Skeletal muscle cell (primary cell): ENCODE measurements at regions not wholly inside any gene's neighbourhood (a gene's known extent, or its start where the extent isn't known, plus 50 kb on each side); places are given as distances from the start of the nearest gene placed in this dataset.

Source experiments
- DNase-seq: peaks from one replicate; pipeline ENCODE4 v3.0.0-alpha.2; 2010; ENCODE audit warnings: low read depth
- H3K4me3 ChIP-seq: 2 replicates; pipeline ENCODE4 v1.5.1; 2011; ENCODE audit warnings: low read depth, mild to moderate bottlenecking, control low read depth, low read length, moderate library complexity

DNA sequence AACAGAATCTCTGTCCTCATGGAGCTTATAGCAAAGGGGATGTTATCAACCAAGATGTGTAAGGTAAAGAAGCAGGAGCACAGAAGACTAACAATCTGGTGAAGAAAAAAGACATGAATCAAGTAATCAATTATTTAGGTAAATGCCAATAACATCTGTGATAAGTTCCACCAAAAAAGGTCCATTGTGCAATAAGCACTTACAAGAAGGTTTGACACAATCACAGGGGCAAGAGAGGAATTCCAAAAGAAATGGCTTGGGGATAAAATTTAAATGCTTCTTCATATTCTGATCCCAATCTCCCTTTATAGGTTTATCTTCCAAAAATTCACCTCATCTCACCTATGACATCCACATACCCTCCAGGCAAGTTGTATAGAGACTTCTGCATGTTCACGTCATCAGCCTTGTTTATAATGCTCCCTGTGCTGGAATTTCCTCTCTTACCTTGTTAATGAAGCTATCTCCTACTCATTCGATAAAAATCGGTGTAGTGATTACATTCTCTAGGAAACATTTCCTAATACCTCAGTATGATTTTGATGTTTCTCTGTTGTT is 53.6 kb upstream of the DPT start:
- H3K4me3 ChIP-seq, result no peak overlapping the region

DNA sequence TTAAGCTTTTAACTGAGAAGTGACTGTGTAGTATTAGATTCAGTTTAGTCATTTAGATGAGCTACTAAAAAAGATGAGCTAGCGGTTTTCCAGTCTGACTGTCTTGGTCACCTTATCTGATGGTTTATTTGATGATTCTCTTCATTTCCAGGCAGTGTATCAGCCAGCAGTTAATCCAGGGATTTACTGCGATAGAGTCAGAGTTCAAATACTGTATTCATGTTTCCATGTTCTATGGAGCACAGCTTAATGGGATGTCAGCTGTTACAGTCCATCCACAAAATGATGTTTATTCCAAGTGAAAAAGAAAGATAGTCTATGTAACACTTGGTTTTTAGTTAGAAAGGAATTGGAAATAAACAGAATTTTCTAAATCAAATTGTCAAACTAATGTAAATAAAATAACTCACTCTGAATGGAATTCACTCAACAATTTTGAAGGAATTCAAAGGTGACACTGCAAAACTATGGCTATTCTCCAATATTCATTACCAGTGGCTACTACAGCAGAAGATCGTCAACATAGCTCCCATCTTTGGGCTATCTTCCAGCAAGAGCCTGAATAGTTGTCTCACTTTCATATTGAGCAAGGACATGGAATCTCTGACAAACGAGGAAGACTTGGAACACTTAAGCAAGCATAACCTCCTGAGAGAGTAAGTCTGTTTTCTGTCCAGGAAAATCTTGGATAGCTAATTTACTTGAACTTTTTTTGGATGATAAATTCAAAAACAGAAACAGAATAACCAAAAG is 54.6 kb upstream of the DPT start:
- DNase-seq, result peak; percentile 56

More for the DNA sequence above, 53.6 kb upstream of the DPT start:
- DNase-seq, result no peak

DNA sequence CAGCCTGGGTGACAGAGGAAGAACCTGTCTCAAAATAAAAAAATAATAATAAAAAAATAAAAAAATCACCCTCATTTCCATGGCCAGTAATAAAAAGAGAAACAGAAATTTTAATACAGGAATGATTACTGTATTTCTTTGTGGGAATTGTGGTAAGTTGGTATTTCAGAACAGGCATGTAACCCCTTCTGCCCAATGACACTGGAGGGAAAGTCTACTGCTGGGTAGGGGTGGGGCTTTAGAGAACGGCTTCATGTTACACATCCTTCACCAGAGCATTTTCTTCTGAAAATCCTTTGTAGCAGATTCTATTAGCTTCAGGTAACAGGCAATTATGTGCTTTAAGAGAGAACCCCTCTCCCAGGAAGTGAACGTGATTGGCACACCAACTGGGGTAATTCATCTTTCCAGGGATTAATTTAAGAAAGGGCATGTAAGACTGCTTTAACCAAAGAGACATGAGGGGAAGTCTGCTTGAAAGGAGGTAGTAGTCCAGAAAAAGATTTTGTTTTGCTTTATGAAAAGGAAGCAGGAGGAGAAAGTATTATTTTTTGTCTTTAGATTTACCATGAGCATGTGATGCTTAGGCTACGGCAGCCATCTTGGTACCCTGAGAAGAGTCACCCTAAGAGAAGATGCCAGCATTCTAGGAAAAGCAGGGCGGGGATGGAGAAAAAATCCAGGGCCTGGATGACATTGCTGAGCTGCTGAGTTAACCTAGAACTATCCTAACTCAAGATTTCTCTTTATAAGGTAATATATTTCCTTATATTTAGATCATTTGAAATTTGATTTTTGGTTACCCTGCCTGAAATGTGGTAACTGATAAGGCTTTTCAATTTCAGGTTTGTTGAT is 57.7 kb upstream of the DPT start:
- no peak for DNase-seq
- H3K4me3 ChIP-seq, result no peak overlapping the region

More for the DNA sequence above, 54.6 kb upstream of the DPT start:
- H3K4me3 ChIP-seq, result no peak overlapping the region

DNA sequence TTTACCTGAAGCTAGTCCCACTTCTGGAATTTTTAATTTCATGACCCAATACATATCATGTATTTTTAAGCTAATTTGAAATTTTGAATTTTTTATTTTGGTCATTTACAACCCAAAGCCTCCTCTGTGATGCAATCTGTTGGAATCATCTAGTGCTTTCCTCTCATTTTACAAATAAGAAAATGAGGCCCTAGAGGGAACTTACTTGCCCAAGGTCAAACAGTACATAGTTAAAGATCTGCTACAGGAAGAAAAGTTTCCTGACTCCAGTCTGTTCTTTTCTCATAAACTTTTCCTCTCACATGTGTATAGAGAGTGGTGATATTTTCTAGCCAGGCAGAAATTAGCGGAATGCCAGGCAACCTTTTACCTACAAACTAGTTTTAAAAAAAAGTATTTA is 59.3 kb upstream of the DPT start:
- no peak for DNase-seq
- no peak overlapping the region for H3K4me3 ChIP-seq

DNA sequence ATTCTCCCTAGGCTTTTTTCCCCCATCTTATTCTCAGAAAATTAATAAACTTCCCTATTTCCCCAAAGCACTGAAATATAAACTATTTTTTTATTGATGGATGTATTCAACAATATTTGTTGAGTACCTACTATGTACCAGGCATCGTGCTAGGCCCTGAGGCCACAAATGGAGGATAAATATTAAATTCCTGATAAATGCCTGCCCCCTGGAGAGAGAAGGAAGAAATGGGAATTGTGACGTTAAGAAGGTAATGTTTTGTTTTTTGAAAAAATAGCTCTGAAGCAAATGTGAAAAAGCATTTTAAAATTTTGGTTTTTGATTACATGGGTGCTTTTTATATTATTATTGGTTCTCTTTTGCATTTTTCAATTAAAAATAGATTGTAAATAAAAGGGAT is 60.5 kb upstream of the DPT start:
- no peak overlapping the region for H3K4me3 ChIP-seq
- no peak for DNase-seq

DNA sequence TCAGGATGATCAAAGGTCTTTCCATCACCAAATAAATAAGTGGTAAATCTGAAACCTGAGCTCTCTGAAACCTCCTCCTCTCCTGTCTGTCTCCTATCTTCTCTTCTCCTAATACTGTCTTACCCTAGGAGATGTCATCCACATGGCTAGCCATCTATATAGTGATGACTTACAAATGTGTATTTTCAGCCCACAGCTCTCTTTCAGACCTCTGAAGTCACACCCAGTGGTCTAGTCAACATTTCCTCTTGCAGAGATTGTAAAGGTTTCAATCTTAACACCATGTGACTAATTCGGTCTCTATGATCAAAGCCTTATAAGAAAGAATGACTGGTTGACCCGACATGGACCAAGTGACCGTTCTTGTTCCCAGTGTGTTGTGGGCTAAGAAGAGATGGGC is 63.1 kb upstream of the DPT start:
- H3K4me3 ChIP-seq, result no peak overlapping the region
- DNase-seq, result no peak

DNA sequence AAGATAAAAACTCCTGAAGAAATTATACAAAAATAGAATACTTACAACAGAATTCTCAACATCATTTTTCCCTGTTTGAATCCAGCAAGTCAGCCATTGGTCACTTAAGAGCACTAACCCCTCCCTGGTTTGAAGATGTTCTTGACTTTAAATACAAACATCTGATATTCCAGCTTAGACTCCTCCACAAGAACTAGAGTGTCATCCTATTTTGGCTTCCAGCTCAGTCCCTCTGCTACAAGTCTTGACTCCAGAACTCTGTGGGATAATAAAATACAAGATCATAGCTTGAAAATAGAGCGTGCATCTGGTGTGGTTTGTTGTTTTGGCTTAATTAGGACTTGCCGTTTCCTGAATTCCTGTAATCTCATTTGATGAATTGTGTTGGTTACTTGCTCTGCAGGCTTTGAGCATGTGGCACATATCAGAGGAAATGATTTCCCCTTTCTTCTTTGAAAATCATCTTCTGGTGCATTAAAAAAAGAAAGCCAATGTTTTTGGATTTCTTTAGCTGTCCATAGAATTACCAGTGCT is 63.7 kb upstream of the DPT start:
- no peak overlapping the region for H3K4me3 ChIP-seq
- no peak for DNase-seq

DNA sequence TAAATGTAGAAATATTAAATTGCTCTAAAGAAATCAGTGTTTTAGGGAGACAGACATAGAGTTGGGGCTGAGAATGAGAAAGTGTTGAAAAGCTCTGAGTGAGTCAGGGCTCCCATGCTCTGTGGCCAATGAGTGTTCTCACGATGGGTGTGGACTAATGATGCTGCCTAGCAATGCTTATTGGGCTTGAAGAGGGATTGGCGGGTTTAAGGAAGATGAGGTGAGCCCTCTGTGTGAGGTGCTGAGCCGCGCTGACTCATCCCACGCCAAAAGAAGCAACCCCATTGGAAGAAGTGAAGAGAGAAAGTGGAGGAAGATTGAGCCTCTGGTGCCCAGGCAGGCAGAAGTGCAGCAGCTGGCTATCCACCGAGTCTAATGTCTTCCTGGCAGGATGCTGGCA is 65.1 kb upstream of the DPT start:
- DNase-seq, result no peak
- H3K4me3 ChIP-seq, result no peak overlapping the region

DNA sequence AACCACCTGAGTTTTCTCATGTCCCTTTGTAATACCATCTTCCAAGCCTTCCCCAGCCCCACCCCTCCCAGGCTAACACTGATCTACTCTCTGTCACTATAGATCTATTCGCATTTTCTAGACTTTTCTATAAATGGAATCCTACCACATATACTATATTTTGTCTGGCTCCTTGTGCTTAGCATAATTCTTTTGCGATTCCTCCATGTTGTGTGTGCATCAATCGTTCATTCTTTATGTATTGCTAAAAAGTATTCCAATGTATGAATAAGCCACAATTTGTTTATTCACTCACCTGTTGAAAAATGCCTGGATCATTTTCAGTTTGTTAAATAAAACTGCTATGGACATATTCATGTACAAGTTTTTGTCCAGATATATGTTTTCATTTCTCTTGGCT is 66.7 kb upstream of the DPT start:
- DNase-seq, result no peak
- no peak overlapping the region for H3K4me3 ChIP-seq

DNA sequence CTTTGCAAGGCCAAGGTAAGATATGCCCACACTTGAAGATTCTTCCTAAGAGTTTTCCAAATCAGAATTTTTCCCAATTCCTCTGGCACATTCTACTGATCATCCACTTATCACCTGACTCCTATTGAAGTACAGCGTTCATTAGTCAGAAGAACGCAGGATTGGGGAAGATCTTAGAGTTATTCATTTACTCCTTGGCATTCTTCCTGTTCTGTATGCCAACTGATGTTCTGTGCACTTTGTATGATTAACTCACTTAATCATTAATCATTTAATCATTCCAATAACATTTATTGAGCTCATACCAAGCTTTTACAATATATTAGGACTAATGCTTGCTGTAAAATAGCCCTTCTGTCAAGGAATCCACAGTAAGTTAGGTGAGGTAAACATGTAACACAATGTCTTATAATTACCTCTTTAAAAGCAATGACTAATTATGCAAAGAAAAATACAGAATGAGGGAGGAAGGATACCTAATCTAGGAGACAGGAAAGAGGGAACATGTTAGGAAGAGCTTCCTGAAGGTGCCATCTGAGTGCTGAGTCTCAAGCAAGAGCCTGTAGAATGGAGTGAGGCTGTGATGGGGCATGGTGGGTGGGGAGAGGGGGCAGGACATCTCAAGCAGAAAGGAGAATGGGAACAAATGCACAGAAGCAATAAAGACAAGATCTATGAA is 71.1 kb upstream of the DPT start:
- no peak for DNase-seq
- no peak overlapping the region for H3K4me3 ChIP-seq

DNA sequence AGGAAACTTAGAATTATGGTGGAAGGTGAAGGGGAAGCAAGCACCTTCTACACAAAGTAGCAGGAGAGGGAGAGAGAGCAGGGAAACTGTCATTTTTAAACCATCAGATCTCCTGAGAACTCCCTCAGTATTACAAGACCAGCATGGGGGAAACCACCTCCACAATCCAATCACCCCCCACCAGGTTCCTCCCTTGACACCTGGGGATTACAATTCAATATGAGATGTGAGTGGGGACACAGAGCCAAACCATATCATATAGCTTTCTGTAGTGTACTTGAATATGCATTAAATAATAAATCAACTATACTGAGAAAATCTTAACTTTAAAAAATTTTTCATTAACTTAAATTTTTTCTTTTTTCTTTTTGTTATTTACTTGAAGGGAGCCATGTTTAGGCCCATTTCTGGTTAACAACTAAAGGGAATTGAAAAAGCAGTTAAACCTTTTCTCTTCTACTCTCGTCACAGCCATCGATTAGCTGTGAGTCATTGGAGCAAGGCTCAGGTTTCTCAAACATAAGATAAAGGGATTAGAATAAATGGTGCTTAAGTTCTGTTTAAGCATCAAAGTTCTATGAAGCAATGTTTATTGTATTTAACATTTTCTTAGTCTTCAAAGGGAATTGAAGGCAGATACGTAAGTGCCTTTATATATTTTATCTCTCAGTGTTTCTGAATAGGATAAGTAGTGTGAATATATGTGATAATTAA is 72.2 kb upstream of the DPT start:
- no peak overlapping the region for H3K4me3 ChIP-seq
- no peak for DNase-seq

DNA sequence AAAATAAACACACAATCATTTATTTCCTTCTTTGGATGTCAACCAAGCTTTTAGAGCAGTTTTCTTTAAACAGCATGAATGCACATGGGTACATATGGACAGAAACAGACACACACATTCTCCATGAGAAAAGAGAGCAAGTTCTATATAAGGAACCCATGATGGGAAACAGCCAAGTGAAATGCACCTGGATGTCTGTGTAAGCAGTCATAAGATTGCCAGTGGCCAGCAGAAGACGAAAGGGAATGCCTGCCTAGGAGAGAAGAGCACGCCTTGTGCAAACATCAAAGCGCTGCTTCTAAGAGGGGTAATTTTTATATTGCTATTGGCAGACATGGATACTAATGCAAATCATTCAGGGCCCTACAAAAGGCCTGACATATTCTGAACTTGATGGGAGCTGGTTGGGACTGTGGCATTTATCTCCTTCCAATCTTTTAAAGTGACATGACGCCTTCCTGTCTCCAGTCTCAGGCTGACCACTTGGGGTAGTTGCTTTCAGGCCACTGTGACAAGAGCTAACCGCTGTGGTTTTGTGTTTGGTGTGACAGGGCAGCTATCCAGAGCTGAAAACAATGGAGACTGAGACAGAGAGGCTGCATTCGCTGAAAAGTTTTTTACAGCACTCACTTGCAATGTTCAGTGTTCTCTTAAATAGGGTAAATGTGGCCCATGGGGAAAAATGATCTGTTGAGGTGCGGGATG is 75.0 kb upstream of the DPT start:
- no peak overlapping the region for H3K4me3 ChIP-seq
- DNase-seq, result no peak

DNA sequence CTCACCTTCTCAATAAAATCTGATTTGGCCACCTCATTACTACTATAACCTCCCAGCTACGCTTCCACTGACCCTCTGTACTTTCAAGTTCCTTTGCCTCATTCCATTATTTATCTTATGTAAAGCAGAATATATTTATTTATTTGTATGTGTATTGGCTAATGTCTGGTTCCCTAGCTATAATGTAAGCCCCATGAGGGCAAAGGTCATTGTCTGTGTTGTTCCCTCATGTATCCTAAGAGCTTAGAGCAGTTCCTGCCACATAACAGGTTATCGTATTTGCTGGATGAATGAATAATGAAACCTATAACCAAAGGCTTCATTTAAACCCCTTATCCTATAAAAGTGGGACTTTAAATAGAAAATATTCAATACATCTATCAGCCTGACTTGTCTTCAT is 77.9 kb upstream of the DPT start:
- no peak overlapping the region for H3K4me3 ChIP-seq

DNA sequence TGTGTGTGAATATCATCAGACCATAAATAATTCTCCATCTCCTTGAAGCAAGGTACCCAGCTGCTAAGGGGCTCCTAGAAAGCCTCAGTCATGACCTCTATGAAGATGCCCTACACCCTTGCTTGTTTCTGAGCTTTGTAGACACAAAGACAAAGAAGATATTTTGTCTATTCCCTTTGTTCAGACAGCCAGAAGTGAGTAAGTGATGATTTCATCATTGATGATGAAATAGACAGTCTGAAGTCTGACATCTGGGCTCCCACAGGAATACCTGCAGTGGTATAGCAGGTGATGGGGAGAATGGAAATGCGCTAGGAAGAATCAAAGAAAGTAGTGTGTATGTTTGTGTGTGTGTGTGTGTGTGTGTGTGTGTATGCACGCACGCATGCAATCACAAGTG is 82.2 kb upstream of the DPT start:
- no peak overlapping the region for H3K4me3 ChIP-seq
- no peak for DNase-seq

More for the DNA sequence above, 77.9 kb upstream of the DPT start:
- no peak for DNase-seq

DNA sequence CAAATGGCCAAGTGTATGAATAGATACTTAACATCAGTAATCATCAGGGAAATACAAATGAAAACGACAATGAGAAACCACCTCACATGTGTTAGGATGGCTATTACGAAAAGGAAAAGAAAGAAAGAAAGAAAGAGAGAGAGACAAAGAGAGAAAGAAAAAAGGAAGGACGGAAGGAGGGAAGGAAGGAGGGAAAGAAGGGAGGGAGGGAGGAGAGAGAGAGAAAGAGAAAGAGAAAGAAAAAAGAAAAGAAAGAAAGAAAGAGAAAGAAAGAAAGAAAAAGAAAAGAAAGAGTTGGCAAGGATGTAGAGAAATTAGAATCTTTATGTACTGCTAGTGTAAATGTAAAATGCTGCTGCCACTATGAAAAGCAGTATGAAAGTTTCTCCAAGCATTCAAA is 90.7 kb upstream of the DPT start:
- DNase-seq, result no peak
- no peak overlapping the region for H3K4me3 ChIP-seq

DNA sequence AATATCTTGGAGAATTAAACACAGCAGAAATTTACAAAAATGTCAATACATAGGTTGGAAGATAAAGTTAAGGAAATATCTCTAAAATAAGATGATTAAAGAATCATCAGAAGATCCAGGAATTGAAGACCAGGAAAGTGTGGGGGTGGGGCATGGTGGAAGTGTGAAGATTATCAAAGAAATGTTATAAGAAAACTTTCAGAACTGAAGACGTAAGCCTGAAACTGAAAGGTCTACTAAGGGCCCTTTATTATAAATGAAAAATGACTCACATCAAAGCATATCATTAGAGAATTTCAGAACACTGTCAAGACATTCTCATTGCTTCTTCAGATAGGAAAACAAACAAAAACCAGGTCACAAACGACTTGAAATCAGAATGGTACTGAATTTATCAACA is 92.4 kb upstream of the DPT start:
- H3K4me3 ChIP-seq, result no peak overlapping the region
- DNase-seq, result no peak

DNA sequence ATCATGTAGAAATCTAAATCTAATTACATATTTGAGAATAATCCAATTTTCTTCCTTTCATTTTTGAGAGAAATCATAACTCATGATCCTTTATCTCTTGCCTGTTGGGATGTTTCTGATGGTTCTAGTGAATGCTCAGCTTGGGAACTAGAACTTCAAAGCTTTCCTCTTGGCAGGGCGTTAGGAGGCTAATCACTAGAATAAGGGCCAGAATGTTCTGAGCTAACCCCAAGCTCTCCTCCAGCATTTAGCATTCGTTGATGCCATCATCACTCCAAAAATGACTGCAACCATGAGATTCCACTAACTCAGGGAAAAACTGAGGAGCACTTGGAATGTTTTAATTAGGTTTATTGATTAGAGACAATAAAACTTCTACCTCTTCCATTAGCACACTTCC is 93.9 kb upstream of the DPT start:
- H3K4me3 ChIP-seq, result no peak overlapping the region
- no peak for DNase-seq

DNA sequence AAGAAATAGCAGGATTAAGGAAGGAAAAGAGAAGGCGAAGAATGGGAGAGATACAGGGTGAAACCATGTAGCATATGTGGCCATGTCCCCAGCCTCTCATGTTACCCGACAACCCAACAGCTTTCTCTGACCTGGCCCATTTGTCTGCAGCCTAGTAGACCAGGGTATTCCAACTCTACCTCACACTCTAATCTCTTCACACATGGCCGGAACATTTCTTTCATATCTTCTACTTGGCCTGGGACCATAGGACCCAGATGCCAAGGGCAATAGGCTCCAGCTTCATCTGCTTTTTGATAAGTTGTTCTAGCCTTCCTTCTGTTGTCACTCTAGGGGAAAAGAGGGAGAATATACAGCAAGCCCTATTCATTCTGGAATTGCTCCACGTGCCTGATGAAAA is 95.0 kb upstream of the DPT start:
- H3K4me3 ChIP-seq, result no peak overlapping the region
- DNase-seq, result no peak
